HG03439 (cell line): ENCODE measurements at regions not wholly inside any gene's neighbourhood (a gene's known extent, or its start where the extent isn't known, plus 50 kb on each side); places are given as distances from the start of the nearest gene placed in this dataset.
"Not testable (repeated sequence)": the region's sequence is repeated elsewhere in the genome, so short reads cannot be mapped to it uniquely, and the experiment has no call there.

Experiments used
- ATAC-seq: cut with Tn5 transposase; IDR thresholded peaks from one replicate; pipeline ENCODE4 v1.9.1; 2021; ENCODE audit warnings: mild to moderate bottlenecking, moderate library complexity; ENCODE audit not compliant: unreplicated experiment

DNA sequence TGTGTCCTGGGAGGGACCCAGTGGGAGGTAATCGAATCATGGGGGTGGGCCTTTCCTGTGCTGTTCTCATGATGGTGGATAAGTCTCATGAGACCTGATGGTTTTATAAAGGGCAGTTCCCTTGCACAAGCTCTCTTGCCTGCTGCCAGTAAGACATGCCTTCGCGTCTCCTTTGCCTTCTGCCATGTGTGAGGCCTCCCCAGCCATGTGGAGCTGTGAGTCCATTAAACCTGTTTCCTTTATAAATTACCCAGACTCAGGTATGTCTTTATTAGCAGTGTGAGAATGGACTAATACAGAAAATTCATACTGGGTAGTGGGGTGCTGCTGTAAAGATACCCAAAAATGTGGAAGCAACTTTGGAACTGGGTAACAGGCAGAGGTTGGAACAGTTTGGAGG is 300.0 kb upstream of the ZFP42 start:
- ATAC-seq: not testable (repeated sequence)

DNA sequence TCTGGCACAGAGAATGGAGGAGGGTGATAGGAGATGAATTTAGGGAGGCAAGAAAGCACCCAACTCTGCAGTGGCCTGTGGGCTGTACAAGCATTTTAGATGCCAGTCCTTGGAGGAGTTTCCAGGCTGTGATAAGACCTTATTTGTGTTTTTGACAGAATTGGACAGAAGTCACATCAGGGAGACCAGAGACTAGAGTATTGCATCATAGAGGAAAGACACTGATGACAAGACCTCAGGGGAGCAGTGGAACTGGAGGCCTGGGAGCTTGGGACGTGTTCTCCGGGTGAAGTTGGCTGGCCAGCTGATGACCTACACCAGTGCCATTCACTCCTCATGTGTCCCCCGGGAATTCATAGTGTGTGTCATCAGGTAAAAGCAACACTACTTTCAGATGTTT is 284.0 kb upstream of the ZFP42 start:
- no peak for ATAC-seq

DNA sequence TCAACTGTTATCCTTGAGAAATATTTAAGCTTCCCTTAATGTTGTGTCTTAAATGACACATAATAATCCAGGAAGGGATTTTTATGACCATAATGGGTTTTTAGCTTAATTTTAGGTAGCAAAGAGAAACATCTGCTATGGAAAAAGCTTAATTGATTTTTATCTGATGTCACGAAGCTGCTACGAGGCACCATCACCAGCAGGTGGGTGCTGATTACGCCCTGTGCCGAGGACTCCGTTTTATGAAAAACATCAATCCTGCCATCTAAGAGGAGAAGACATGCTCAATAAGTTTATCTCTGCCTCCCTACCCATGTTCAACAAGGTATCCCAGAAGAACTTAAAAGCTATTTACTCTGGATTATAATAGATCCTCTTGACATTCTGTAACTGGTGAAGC is 280.6 kb upstream of the ZFP42 start:
- no peak for ATAC-seq

DNA sequence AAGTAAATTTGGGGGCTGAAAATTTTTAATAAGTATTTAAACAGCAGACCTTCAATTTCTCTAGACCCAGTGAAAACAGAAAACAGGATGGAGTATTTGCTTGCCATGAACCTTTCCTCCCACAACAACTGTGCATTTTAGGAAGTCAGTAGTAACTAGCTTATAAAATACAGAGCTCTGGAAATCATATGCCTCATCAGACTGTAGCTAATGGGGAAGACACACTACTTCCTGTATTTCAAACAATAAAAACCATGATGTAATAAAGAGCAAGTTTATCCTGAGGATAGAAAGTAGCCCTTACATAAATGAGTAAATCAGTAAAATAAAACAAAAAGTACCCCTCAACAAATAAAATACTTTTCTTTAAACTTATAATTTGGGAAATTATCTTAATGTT is 280.1 kb upstream of the ZFP42 start:
- no peak for ATAC-seq

DNA sequence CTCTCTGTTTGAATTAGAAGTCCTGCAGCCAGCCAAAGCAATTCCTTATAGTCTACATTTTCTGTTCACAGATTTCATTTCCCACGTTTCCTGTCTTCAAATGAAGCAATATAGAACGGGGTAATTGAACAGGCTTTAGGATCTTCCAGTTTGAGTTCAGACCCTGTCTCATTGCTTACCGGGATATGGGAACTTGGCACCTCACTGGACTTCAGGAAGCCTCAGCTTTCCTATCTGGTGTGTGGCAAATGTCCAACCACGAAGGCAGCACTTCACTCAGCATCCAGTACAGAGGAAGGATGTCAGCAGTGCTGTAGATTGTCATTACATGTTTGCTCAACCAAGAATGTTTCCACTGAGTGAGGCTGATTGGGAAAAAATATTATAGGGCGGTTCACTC is 271.1 kb upstream of the ZFP42 start:
- no peak for ATAC-seq

DNA sequence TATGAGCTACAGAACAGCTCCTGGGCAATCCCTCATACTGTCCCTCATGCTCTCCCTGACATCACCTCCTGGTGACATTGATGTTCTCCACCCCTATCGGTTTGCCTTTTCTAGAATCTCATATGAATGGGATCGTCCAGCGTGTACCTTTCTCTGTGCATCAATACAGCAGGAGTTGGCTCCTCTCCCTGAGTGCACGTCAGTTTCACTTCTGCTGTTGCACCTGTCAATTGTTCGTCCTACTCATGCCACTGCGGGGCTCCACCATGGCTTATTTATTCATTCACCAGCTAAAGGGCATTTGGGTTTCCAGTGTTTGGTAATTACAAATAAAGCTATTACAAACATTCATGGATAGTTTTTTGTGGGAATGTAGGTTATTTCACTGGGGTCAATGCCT is 269.1 kb upstream of the ZFP42 start:
- no peak for ATAC-seq

DNA sequence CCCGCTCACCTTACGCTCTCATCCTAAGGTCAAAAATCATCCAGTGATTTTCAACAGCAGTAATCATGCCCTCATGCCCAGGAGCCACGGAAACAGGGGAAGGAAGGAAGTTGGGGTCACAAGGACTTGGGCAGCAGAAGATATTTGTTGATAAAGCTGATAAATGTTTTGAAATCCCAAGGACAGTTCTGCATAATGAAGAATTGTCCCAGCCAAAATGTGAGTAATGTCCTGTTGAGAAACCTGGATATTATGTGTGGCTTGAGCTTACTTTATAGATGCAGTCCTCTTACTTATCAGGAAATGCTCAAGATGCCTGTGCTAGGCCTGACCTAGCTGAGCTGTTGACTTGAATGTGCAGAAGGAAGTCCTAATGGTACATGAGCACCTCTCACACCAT is 263.0 kb upstream of the ZFP42 start:
- ATAC-seq: no peak

DNA sequence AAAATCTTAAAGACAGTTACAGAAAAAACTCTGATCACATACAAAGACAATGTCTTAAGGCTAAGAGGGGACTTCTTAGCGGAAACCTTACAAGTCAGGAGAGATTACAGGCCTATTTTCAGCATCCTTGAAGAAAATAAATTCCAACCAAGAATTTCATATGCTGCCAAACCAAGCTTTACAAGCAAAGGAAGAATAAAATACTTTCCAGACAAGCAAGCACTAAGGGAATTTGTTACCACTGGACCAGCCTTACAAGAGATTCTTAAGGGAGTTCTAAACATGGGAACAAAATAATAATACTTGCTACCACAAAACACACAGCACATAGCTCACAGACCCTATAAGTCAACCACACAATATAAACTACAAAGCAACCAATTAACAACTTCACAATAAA is 255.8 kb upstream of the ZFP42 start:
- no peak for ATAC-seq

DNA sequence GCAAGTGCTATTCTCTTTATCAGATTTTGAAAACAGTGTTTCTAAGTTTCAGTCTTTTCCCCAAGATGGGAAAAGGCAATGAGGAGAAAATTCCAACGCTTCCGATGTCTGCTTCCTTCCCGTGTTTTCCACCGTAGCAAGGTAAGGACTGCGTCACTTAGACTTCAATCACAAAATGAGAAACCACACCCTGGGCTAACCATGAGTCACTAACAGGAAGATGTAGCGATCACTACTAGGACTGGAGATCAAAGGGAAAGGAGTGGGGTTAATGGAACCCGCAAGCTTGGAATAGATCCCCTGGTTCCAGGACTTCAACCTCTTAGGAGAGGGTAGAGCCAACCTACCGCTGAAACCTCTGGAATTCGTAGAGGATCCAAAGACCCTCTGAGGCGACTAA is 250.7 kb upstream of the ZFP42 start:
- ATAC-seq: no peak

DNA sequence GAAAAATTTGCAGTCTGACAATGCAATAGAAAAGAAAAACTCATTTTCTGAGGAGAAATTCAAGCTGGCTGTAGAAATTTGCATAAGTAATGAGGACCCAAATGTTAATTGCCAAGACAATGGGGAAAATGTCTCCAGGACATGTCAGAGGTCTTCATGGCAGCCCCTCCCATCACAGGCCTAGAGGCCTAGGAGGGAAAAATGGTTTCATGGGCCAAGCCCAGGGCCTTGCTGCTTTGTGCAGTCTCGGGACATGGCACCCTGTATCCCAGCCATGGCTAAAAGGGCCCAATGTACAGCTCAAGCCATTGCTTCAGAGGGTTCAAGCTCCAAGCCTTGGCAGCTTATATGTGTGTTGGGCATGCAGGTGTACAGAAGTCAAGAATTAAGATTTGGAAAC is 244.9 kb upstream of the ZFP42 start:
- ATAC-seq: not testable (repeated sequence)

DNA sequence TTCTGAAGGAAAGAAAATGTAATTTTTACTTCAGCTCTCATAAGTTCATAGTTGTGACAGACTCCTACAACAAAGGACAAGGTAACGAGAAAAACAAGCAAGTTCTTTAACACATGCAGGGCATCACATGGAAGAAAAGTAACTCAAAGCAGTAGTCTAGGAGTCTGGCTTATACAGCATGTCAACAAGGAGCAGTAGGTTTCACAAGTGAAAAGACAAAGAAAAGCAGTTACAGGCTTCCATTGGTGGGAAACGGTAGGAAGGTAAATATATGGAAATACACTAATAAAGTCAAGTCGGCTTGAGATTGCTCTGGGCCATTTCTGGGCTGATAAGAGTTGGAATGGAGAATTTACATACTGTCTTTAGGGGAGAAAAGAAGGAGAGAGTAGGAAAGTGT is 228.4 kb upstream of the ZFP42 start:
- ATAC-seq: no peak

DNA sequence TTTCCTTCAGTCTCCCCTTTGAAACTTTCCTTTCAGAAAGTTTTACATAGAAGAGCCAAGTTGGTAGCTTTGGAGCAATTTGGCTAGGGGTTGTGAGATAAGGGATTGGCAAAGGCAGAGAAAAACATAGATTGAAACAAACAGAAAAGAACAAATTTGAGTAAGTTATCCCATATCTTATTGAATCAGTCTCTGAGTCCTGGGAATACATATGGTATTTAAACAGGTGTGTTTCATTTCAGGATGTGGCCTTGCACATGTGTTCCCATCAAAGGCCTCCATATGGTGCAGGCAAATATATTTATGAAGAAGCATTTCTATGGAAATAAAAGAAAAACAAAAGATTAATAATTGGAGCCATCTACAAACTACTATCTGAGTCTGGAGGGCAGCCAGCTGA is 227.9 kb upstream of the ZFP42 start:
- no peak for ATAC-seq

DNA sequence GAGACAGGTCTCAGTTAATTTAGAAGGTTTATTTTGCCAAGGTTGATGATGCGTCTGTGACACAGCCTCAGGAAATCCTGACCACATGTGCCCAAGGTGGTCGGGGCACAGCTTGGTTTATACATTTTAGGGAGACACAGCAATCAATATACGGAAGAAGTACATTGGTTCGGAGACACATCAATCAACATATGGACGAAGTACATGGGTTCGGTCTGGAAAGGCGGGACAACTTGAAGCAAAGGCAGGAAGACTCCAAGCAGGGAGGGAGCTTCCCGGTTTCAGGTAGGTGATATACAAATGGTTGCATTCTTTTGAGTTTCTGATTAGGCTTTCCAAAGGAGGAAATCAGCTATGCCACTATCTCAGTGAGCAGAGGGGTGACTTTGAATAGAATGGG is 225.2 kb upstream of the ZFP42 start:
- ATAC-seq: no peak

DNA sequence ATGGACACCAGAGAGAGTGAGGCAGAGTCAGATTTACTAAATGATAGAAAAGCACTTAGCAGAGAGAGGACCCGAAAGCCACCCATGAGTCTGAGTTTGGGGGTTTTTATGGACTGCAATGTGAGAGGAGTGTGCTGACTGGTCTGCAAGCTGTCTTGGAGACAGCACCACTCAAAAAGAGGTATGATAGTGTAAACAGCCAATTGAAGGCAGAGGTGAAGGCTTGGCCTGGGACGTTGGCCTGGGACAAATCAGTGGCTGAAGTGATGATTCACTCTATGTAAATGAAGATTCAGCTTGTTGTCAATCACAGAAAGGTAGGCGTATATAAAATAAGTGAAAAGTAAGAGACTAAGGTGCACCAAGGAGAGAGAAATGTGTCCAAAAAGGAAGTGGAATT is 217.6 kb upstream of the ZFP42 start:
- no peak for ATAC-seq

DNA sequence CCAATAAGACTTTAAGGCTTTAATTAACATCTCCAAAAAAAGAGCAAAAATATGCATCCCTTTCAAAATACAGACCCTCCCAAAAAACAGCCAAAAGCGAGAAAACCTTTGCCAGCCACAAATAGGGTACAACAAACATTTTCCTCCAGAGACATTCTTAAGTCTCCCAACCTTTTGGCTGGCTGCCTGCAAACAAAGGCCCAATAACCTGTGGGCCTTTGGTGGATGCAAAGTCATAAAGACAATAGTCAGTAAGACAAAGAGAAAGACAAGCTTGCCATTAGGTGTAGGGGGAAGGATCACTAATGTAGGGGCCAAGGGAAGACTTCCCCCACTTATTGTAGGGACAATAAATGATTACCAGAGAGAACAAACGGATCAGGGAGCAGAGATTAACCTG is 215.5 kb upstream of the ZFP42 start:
- ATAC-seq: no peak

DNA sequence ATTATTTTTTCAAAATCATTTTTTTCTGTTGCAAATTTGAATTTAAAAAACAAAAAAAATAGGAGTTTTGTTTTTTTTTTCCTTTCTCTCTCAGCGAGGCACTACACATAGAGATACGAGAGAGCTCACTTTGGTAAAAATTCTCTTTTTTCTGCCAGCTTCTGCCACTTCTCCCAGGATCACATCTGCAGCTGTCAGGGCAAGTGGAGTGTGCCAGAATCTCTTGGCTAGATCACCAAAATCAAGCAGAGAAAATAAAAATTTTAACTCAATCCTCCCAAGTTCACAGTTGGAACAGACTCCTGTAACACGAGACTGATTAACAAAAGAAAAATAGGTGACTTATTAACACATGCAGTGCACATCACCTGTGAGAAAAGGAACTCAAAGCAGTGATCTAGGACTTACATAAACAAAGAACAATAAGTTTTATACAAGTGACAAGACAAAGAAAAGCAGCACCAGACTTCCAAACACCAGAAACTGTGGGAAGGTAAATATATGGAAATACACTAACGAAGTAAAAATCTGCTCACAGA is 213.2 kb upstream of the ZFP42 start:
- no peak for ATAC-seq

DNA sequence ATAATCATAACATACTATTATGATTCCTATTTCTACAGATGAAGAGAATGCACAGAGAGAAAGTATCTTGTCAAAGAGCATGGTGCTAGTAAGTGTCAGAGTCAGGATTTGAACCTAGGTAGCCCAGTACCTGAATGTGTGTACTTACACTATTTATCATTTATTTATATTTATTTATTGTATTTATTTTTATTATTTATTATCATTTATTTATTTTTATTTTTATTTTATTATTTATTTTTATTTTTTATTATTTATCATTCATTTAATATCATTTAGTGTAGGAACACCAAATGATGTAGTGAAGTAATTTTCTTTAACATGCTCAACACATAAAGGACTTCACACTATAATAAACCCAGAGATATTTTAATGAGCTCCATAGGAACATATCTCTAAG is 209.4 kb upstream of the ZFP42 start:
- no peak for ATAC-seq

DNA sequence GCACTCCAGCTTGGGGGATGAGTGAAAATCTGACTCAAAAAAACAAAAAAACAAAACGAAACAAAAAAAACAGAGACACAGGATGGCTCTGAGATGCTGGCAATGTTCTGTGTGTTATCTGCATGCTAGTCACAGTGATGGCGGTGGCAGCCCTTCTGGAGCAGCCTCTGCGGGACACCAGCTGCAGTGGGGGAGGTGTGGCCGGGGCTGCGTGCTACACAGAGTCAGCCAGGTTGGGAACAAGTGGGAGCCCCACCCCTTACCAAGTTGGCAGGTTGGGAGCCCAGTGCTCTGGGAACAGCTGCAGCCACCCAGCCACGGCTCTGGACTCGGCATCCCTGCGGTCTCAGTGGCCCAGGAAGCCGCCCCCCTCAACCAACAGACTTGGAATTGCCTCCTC is 206.5 kb upstream of the ZFP42 start:
- ATAC-seq: no peak

DNA sequence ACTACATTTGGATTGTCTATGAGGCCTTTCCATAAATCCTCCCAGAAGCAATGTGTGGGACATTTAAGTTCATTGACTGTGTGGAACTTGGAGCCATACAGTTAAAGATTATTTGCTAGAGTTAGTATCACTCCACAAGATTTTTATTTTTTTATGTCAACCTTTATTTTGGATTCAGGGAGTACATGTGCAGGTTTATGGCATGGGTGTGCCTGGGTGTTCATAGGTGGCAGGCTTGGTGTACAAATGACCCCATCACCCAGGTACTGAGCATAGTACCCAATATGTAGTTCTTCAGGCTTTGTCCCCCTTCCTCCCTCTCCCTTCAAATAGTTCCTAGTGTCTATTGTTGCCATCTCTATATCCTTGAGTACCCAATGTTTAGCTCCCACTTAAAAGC is 199.8 kb upstream of the ZFP42 start:
- ATAC-seq: no peak

DNA sequence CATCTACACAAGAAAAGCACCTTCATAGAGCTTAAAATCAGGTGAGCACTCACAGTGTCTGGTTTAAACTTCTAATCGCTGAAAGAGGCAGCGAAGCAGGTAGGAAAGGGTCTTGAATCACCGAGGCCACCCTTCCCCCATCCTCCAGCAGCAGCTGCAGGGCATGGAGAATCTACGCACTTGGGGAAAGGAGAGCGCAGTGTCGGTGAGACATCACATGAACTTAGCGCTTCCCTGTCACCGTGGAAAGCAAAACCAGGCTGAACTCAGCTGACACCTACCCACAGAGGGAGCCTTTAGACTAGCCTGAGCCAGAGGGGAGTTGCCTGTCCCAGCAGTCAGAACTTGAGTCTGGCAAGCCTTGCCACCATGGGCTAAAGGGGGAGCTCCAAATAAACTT is 197.2 kb upstream of the ZFP42 start:
- ATAC-seq: no peak

DNA sequence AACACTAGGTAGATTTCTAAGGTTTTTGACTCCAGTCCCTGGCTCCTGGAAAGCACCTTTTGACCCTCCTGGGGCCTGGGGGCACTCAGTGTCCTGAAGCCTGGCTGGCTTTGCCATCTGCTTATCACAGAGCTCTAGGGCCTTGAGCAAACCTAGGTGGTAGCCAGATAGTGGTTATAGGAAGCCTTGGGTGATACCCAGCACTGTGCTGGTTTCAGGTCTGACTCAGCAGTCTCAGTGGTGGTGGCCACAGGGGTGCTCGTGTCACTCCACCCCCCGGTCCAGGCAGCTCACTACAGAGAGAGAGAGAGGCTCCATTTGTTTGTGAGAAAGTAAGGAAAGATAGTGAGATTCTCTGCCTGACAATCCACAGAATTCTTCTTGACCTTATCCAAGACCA is 195.8 kb upstream of the ZFP42 start:
- ATAC-seq: no peak

DNA sequence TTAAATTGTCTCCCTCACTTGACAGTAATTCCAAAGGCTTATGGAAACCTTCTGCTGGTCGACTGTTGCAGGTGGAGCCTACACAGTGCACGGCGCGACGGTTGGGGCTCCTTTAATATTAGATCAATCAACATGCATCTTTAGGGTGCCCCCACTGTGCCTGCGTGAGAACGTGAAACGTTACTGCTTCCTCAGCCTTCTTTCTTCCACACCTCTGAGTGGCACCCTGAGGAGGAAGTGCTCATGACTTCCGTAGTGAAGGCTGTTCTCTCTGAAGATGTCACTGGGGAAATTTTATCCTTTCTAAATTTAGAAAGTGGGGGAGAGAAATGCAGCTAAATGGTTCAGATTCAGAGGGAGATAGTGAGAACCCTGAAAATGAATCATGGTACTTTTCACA is 184.0 kb upstream of the ZFP42 start:
- no peak for ATAC-seq

DNA sequence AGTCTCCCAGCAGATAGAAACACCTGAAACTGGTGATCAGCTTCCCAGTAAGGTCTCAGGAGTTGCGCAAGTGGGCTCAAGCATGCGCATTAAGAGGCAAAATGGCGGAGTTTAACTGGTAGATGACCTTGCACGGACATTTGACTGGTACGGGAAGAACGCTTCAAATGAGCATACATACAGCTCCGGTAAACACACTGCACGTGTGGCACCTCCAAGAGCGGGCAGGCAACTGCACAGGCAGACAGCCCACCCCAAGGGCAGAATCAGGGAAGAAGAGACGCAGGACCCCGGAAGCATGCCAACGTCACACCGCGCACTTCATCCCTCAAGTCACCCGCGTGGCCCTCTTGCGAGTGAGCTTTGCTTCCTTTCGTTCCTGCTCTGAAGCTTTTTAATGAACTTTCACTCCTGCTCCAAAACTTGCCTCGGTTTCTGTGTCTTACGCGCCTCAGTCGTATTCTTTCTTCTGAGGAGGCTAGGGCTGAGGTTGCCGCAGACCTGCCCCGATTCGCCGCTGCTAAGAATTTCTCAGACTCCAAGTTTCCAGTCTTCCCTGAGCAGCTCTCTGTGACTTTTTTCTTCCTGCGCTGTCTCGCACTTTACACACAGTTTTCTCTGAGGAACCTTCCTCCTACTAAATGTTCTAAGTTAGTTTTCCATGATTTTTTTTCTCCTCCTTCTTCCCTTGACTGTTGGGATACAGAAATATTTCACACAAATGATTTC is 180.7 kb upstream of the ZFP42 start:
- no peak for ATAC-seq
